Activated CD8-positive, alpha-beta memory T cell treated with anti-CD3 and anti-CD28 coated beads for 4 hours (primary cell): ENCODE measurements at regions not wholly inside any gene's neighbourhood (a gene's known extent, or its start where the extent isn't known, plus 50 kb on each side); places are given as distances from the start of the nearest gene placed in this dataset.
"Not testable (repeated sequence)": the region's sequence is repeated elsewhere in the genome, so short reads cannot be mapped to it uniquely, and the experiment has no call there.

Experiments
- DNase-seq, 2 donors: peaks; one replicate each; pipeline ENCODE4 v3.0.0-alpha.2; 2020; ENCODE audit warnings: low read depth in 2 of 2

- no peak for DNase-seq
Observed at GRCh38 chr17:51347851-51348584, 87.7 kb downstream of the UTP18 start.

DNA sequence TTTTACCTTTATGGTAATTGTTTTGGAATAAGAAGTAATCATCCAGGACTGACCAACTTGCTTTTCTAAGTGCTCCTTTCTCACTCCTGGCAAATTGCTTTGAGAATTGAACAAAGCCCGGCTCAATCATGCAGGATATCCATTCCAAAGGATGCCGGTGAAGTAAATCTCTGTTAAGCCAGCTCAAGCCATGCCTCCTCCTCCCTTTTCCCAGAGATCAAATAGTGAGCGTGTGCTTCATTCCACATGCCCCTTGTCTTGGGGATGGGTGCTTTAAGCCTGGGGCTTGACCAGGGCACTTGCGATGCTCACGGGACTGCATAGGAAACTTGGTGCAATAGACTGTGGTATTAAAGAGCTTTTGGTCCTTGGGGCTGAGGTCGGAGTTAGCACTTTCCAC is 90.7 kb downstream of the UTP18 start:
- no peak for DNase-seq

- DNase-seq, result no peak
Observed at GRCh38 chr17:51351890-51352289, 91.5 kb downstream of the UTP18 start.

GRCh38 chr17:51352798-51353197 is 92.5 kb downstream of the UTP18 start:
- no peak for DNase-seq

DNA sequence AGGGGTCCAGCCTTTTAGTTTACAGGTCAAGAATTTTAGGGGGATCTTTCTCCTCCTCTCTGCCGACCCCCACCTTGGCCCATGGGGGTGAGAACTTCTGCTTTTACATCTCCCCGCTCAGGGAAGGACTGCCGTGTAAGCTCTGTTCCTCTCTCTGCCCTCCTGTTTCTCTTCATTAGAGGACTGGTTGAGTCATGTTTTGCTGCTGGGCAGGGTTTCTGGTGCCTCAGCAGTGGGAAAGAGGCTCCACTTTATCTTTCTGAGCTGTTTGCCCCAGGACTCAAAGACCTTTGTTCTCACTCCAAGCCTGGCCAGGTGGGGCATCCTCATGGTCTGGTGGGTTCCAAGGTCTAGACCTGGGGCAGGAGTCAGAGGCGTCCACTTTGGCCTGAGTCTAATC is 93.0 kb downstream of the UTP18 start:
- DNase-seq, result no peak

DNA sequence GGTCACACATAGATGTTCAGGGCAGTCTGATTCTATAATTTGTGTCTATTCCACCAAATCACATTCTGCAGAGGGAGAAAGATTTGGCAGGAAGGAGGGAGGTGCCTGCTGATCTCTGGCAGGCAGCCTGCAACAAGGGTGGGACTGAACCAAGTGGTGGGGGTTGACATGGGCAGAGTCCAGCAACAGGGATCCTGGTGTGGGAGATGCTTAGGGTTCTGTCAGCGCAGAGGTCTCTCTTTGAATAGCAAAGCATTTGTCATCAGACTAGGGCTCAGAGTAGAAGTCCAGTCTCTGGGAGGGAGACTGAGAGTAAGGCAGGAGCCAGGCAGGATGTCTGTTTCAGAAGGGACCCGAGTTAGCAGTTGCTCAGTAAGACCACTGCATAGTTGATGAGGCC is 94.6 kb downstream of the UTP18 start:
- DNase-seq, result no peak

DNA sequence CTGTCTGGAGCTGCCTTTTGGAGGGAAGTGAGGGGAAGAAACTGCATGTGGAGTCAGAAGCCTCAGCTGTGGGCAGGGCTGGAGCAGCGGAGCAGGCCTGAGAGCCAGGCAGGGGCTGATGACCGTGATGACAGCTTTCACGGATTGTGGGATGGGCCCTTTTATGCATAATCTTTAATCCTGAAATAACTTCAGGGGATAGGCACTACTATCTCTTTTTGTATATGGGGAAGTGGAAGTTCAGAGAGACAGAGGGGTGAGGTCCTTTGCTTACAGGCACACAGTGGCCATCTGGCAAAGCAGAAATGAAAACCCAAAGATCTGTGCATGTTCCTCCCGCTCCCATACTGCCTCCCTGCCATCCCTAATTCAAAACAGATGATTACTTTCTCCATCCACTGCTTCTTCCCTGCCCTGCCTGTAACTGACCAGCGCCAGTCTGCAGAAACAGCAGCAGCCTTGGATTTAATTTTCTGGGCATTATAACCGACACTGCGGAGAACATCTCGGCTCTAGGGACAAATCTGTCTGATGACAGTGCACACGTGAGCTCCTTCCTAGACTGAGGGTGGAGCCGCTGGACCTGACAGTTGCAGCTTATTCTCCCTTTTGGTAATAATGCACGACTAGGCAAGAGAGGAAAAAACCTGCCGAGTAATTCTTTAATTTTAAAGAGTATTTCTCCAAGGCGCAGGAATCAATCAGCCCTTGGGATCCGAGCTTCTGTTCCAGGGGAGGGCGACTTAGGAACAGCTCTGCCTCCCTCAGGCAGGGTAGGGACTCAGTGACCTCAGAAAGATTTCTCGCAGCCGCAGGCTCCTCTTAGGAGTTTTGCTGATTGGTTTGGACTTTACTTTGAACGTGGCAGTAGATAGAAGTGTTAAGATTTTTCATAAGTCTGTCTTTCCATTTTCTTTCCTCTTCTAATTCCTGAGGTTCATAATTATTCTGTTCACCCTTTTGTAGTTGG is 95.4 kb downstream of the UTP18 start:
- DNase-seq, result no peak

DNA sequence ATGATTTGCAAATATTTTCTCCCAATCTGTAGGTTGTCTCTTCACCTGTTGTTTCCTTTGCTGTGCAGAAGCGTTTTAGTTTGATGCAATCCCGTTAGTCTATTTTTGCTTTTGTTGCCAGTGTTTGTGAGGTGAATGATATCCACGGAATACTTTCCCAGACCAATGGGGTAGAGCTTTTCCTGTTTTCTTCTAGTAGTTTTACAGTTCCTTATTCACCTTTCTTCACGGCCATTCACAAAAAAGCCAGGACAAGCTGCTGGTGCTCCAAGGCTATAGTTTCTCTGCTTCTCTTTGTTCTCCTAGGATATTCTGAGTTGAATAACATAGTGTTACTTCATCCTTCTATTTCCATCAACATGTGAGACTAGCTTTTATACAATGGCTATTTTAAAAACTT is 98.7 kb downstream of the UTP18 start:
- DNase-seq, result no peak

GRCh38 chr17:51362811-51363585 is 102.7 kb downstream of the UTP18 start:
- no peak for DNase-seq

GRCh38 chr17:51365090-51365489 is 104.7 kb downstream of the UTP18 start:
- no peak for DNase-seq

DNA sequence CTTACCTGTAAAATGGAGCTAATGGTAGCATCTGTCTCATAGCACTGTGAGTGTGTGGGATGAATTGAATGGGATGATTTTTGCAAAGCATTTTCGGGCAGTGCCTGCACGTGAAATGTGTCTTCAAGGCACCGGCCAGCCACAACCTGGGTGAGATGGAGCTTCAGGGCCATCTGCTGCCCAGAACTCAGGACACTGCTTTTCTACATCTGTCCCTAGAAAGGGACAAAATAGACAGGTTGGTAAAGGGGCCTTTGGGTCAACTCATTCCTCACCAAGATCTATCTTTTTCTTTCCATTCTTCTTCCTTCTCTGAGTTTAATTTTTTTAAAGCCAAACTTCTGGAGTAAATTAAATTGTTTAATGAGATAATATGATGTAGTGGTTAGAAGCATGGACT is 106.5 kb downstream of the UTP18 start:
- no peak for DNase-seq

- DNase-seq, result not testable (repeated sequence)
Observed at GRCh38 chr17:51367836-51368235, 107.5 kb downstream of the UTP18 start.

DNA sequence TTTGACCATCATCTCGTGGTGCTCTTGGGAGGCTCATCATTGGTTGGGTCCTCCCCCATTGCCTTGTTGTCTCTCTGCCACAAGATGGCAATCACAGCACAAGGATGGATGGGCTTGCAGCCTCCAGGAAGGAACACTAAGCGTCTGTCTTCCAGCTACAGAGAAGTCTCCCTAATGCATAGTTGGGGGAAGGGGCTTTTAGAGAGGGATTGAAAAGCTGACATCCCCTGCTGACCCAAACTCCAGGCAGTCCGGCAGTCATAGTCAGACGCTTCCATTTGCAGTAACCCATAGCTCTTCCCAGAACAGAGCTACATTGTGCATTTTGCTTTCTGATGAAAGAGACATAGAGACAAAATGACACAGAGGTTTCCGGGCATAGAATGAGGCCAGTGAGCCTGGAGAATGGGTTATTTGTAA is 111.4 kb downstream of the UTP18 start:
- peak in 1 of 2 donors; percentile 29 for DNase-seq

- DNase-seq, result no peak
Observed at GRCh38 chr17:51372345-51373004, 112.1 kb downstream of the UTP18 start.

GRCh38 chr17:51373489-51374152 is 113.3 kb downstream of the UTP18 start:
- no peak for DNase-seq

DNA sequence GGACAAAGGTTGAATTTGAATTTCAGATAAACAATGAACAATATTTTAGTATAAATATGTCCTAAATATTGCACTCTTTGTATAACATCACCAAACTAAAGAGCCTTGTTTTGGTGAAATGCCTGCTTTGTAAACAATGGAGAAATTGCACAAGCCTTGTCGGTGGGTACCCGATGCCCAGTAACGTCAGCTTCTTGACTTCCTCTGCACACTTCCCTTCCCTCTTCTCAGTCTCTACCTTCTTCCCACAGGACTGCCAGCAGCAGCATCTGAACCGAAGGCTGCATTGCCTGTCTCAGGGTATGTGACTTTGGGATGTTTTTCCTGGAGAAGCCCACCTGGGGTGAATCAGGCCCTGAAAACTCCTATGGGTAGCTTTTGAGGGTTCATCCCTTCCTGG is 113.9 kb downstream of the UTP18 start:
- no peak for DNase-seq

DNA sequence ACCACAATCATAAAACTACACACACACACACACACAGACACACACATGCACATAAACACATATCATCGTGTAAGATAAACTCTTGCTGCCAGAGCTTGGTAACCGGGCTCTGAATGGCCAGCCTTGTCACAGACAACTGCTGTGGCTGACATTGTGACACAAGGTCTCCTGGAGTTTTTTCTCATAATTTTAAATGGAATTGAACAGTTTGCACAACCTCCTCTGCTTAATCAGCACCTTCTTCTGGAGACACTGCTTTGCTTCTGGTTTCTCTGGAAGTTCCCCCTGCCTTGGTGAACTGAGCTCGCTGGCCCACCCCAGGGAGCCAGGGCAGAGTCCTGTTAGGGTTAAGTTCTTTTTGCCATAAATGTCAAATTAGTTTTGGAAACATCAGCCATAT is 115.4 kb downstream of the UTP18 start:
- DNase-seq, result no peak

DNA sequence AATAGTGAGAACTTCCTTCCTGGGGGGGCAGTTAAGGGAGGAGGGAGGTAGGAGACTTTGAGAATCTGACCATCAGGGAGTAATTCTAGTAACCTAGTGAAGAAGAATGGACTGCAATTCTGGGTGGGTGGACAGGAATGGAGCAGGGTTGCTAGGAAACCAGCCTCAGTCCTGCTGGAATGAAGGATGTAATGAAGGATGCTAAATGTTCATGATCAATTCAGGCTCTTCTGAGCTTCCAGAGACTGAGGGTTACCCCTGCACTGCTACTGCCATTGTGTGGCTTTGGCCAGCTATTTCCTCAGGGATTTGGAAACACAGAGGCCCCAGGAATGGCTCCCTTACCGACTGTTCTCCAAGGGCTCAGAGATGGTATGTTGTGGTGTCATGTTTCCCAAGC is 116.4 kb downstream of the UTP18 start:
- no peak for DNase-seq

DNA sequence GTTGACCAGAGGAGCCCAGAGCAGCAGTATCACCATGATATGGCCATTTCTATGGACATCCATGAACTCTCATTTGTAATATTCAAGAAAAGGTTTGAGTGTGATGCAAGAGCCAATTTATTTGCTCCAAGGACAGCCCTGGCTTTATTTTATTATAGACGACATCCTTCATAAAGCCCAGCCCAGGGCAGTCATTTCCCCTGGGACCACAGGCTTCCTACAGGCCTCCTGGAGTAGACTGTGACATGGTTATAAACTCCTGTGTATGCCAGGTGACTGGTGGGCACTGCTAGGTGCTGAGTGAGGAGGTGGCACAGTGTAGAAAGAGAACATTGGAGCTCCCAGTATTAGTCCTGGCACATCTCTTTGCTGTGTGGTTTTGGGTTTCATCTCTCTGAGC is 120.9 kb downstream of the UTP18 start:
- DNase-seq, result no peak

DNA sequence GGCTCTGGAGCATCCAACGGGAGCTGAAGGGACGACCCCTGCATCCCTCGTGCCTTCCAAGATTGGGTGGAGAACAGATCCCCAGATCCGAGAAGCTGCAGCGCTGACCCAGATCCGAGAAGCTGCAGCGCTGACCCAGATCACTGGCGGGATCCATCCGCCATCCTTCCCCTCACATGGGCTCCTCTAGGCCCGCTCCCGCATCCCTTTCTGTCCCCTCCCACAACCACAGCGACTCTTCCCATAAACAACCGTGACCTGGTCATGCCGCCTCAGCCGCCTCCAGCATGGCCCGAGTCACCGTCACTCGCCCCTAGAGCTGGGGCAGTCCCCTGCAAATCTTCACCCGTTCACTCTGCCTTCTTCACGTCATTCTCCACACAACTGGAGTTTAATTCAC is 124.9 kb downstream of the UTP18 start:
- no peak for DNase-seq

DNA sequence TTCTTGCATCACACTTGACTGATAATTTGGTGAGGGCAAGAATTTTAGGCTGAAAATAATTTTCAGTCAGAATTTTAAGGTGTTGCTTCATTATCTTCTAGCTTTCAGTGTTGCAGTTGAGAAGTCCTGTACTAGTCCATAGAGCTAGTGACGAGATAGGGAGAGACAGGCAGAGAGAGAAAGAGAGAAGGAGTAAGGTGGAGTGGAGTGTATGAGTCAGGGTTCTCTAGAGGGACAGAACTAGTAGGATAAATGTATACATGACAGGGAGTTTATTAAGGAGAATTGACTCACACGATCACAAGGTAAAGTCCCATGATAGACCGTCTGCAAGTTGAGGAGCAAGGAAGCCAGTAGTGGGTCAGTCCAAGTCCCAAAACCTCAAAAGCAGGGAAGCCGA is 127.2 kb downstream of the UTP18 start:
- DNase-seq, result no peak
